ENCODE measurements at regions not wholly inside any gene's neighbourhood (a gene's known extent, or its start where the extent isn't known, plus 50 kb on each side); places are given as distances from the start of the nearest gene placed in this dataset.

DNA sequence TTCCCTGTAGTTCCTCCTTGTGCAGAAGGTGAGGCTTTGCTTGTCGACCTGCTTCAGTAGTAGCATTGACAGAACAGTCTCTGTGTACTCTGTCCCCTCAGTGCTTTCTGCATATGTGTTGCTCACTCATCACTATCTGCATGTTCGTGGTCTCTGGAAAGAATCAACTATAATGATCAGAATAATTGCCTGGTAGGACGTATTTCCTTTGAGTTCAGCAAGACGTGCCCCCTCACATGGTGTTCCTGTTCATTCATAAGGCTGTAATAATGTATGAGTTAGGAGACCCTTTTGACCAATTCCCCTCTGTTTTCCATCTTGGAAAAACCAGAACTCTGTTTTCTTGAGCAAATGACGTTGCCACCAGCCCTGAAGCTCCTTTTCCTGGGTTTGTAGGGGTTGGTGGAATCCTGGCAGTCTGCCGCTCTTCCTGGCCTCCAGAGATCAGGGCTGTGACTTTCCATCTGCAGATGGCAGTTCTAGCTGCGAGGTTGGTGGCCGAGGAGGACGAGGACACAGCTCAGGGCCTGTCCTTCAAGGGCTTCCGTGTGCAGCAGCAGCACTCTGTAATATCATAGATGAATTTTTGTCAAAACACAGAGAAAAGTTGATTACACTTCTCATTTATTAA, 61.9 kb downstream of the EXOSC2 start:
- no peak for DNase-seq

GRCh38 chr9:130756037-130756436, 62.5 kb downstream of the EXOSC2 start:
- no peak for DNase-seq

DNA sequence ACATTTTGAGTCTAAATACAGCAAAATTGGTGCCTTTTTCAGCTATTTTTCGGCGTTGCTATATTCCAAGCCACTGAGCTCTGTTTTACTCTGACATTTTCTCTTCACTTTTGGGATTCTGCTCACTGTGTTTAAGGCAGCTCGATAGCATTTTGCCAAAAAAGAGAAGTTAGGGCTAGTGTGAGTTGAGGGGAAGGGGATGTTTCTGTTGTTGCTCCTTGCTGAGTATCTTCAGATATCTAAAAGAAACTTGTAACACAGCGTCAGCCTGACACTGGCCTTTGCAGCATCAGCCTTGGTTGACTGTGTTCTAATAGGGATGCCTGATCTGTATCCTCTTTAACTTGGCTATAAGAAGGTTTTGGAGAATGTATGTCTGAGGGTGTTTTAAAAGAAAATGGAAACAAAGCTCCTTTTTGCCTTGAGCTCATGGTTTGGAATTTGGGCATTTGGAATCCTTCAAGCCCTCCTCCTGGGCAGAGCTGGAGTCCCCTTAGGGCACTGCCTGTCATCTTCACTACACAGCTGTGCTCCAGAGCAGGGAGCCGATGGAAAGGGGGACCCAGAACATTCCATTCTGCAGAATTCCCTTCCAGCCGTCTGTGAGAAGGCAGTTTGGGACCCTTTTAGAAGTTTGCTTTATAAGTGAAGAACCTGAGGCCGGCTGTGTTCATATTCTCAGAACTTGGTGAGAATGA, 63.0 kb downstream of the EXOSC2 start:
- DNase-seq: no peak

- no peak for DNase-seq
Measured at GRCh38 chr9:130759738-130760137, 66.2 kb downstream of the EXOSC2 start.

DNA sequence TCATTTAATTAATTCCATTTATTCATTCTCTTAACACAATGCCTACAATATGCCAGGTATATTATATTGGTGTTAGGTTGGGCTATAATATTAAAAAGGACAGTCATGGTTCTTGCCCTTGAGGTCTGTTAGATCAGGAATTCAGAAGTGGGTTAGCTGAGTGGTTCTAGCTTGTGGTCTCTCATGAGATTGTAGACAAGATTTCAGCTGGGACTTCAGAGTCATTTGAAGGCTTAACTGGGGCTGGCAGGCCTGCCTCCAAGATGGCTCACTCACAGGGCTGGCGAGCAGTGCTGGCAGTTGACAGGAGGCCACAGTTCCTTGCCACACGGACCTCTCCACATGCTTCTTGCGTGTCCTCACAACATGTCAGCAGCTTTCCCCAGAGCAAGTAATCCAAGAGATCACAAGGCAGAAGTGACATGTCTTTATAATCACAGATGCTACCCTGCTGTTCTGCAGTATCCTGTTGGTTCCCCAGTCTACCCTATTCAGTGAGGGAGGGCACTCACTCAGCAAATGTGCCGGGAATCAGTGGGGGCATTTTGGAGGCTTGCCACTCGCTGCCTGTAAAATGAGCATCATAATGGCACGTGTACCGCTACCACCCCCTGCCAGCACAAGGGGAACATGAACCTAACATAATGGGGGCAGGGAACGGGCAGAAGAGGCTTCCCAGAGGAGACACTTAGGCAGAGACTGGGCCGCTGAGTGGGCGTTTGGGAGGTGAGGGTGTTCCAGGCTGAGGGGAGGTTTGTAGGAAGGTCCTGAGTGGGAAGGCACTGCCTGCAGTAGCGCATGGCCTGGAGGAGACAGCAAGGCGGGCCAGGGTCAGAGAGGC, 70.0 kb downstream of the EXOSC2 start:
- DNase-seq: peak; percentile 50

DNA sequence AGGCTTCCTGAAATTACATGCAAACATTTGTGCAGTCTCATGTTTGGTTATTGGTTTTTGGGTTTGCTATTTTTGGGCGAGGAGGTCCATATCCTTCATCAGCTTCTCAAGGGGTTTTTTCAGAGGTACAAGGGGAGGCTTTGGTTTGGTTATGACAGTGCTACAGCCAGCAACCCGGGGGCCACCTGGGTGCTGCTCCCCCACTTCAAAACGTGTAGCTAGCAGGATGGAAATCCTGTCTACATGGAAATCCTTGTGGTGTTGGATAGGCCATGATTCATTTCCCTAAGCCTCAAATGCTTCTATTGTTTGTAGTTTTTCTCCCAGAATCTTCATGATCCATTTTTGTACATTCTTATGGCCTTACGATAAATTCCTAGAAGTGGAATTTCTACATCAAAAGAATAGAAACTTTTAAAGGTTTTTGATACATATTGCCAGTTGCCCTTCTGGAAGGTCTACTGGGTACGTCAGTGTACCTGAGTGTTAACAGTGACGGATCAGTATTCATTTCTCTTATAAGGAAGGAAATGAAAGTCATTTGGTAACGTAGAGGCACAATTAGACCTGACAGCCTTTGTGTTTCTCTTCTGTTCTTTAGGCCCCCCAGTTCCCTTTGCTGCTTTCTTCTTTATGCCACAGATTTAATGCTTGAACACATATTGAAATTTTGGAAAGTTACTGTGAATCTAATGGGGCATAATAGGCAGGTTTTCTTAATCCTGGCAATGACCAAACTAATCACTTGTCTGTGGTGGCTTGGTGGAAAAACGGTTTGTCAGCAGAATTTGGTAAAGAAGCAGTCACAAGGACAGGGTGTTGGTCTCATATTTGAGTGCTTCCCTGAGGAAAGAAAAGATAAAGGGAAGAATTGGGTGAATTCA, 69.7 kb upstream of the ABL1 start:
- no peak for DNase-seq

DNA sequence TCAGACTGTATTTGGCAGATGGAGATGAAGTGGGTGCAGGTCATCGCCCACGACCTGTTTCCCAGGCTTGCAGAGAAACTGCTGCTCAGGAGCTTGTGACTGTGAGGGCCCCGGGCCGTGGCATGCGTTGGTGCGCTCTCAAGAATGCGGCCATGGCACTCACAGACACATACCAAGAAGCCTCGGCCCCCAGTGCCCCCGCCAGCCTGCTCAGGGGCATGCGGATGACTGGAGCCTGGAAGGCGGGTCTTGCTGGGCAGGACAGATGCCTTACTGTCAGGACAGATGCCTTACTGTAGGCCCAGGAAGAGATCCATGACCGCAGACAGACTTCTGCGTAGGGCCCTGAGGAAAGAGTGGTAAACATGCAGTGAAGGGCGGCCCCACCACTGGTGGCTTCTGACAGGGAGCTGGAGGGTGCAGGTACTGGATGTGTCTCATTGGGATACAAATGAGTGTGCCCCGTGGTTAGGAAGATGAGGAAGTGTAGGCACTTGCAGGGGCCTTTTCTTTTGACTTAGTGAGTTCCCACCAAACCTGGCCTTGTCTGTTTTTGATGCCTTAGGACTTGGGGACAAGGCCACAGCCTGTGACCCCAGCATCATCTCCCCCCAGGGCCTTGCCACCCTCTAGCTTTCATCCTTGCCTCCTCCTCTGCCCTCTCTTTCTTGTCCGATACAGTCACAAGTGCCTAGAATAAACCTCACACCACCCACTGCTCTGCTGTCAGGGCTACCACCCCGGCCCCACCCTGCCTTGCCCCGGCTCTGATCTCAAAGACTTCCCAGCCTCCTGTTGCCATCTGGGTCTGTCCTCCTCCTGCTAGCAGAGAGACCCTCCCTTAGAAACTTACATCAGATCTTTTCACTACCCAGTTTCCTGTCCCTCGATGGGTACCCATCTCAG, 68.8 kb upstream of the ABL1 start:
- no peak for DNase-seq

GRCh38 chr9:130766927-130767307, 68.1 kb upstream of the ABL1 start:
- DNase-seq: no peak

DNA sequence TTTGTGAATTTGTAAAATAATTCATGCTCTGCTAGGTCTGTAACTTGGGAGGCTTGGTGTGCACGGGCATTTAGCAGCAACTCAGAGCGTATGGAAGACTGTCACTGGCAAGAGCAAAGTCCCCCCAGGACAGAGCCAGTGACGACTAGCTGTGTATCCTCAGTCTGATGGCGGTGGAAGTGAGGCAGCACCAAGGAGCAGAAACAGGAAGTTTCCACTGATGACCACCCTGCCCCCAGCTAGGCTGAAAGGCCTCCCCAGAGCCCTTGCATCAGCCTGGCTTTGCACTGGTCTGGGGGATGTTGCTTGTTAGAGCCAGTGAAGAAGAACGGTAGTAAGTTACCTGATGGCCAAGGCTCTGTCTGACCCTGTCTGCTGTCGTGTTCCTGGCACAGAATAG, 66.8 kb upstream of the ABL1 start:
- no peak for DNase-seq

DNA sequence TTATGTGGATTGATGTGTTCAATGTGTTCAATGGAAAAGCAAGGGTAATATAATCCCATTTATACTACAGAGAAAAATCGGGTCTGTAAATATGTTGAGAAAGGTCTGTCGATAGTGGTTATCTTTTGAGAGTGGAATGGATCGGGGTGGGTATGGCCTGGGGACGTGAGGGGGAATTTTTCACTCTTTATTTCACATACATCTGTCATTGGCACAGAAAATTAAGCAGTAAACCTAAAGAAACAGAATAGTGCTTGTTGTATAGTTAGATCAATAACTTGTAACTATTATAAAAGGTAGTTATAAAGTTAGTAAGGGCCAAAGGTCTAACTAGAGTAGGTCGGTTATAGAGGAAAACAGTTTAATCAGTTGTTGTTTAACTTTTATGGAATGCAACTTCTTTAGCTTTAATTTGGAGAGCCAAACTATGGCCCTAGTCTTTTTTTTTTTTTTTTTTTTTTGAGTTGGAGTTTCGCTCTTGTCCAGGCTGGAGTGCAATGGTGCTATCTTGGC, 66.1 kb upstream of the ABL1 start:
- no peak for DNase-seq

GRCh38 chr9:130770093-130770492, 65.0 kb upstream of the ABL1 start:
- no peak for DNase-seq

DNA sequence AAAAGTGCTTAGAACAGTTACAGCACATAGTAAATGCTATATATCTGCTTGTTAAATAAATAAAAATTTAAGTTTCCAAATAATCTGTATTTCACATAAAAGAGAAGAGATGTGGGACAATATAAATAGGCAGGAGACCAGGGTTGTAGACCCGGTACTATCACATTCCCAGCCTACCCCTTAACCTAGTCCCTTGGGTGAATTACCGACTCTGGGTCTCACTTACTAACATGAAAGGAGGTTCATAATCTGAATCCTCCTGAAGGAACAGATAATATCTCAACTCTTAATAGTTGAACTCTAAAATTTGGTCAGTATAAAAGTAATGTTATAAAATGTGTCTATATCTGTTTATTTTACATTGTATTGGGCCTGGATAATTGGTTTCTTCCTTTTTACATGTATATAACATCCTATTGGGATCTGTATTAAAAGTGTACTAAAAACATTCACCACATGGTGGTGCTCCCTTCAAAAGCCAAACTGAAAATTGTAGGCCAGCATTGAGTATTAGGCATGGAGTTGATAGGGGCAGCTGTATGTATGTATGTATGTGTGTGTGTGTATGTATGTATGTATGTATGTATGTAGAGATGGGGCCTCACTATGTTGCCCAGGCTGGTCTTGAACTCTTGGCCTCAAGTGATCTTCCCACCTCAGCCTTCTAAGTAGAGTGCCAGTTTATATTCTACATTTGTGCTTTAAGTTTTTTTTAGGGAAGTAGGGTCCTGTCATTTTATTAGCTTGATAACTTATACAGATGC, 64.2 kb upstream of the ABL1 start:
- DNase-seq: peak; percentile 75

DNA sequence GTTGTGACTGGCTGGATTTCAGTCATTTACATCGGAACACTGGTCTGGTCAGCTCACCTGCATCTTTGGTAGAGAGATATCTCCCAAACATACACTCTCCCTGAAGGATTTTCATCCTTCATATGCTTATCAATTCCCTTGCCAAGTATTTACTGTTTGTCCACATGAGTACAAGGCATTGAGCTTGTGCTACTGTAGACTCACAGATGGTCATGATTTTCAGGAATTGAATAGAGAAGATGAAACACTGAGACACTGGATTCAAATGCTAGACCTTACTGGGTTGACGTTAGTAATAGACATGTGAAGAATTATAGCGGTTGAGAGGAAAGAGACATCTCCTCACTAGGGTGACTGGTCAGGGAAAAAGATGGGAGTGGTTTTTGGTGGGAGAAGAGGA, 62.9 kb upstream of the ABL1 start:
- DNase-seq: no peak

DNA sequence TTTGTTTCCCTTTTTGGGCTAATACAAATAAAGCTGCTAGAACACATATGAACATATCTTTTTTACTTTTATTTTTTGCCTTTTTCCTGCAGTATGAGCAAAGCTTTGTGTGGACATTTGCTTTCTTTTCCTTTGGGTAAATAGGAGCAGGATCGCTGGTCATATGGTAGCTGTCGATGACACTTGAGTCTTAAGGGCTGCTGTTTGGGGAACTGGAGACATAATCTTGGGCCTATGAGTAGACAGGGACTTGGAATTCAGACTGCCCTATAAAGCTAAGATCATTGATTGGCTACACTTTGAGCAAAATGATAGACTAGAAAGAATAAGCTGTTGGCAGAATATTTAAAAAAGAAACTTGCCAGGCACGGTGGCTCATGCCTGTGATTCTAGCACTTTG, 60.9 kb upstream of the ABL1 start:
- no peak for DNase-seq

- DNase-seq: no peak
Measured at GRCh38 chr9:130775336-130775991, 59.6 kb upstream of the ABL1 start.

- no peak for DNase-seq
Measured at GRCh38 chr9:130779153-130779855, 55.8 kb upstream of the ABL1 start.

GRCh38 chr9:130780415-130780814, 54.6 kb upstream of the ABL1 start:
- DNase-seq: no peak

GRCh38 chr9:130780865-130781504, 54.1 kb upstream of the ABL1 start:
- DNase-seq: no peak

DNA sequence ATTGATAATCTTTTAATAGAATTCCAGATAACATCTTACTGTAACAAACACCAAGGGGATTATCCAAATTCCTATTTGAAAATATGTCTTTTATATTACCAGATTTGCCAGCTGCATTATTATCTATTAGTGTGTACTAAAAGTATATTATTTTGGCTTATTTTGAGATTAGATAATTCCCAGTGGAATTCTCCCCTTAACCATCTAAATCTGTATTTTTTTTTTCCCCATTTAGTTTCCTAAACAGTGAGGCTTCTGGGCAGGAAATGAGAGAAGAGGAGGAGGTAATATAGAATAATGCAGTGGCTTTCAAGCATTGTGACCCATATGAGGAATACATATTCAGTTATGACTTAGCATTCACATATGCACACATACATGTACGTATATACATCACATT, 53.5 kb upstream of the ABL1 start:
- no peak for DNase-seq

All from NCI-H2171 treated with DMSO at 0.1 percent for 48 hours (cell line).